GM12874 (cell line): ENCODE measurements at regions not wholly inside any gene's neighbourhood (a gene's known extent, or its start where the extent isn't known, plus 50 kb on each side); places are given as distances from the start of the nearest gene placed in this dataset.

Source experiments
- CTCF ChIP-seq: IDR thresholded peaks from 2 replicates; pipeline ENCODE4 v1.5.1; 2011; ENCODE audit warnings: low read depth, mild to moderate bottlenecking, control low read depth, low read length, moderate library complexity; ENCODE audit not compliant: insufficient read depth

GRCh38 chr20:63099456-63100173 is 92.9 kb upstream of the BHLHE23 start:
- TF ChIP-seq CTCF: no peak

DNA sequence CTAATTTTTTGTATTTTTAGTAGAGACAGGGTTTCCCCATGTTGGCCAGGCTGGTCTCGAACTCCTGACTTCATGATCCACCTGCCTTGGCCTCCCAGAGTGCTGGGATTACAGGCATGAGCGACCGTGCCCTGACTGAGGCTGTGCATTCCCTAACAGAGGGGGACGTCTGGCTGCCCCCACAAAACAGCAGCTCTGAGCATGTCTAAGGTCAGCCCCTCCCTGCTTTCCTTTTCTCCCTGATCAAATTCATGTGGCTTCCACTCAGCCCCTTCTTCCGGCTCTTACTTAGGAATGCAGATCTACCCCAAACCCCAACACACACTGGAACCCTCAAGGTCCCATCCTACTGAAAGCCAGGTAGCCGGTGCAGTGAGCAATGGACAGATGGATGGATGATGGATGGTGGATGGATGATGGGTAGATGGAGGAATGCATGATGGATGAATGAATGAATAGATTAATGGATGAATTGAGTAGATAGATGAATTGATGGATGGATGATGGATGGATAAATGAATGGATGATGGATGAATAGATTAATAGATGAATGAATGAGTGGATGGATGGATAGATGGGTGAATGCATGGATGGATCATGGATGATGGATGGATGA is 91.5 kb upstream of the BHLHE23 start:
- no peak for TF ChIP-seq CTCF

GRCh38 chr20:63097336-63097831 is 90.6 kb upstream of the BHLHE23 start:
- no peak for TF ChIP-seq CTCF

DNA sequence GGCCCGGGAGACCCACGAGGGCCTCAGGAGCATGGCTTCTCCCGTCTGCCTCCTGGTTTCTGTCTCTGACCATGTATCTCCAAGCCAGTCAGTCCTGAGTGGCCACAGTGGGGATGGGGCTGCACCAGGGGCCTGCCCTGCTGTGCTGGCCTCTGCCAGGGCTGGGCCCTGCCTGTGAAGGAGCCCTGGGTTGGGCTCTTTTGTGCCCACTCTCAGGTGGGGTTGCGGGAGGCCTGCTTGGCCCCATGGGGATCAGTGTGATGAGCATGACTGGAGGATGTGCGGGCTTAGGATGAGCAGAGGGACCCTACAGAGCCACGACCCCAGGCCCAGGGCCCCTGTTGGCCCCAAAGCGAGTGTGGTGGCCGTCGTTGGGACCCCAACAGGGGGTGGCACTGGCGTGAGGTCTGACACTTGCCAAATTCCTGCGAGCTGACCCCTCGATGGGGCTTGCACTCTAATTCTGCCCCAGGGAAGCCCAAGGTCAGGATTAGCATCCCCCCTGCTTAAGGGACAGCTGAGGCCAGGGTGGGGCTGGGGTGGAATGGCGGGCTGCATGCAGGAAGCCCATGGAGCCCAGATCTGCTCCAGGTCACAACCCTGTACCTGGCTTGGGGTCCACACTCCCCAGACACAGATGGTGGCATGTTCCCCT is 90.0 kb upstream of the BHLHE23 start:
- TF ChIP-seq CTCF: no peak

- TF ChIP-seq CTCF: no peak
These were observed 89.2 kb upstream of the BHLHE23 start for GRCh38 chr20:63095718-63096654.

DNA sequence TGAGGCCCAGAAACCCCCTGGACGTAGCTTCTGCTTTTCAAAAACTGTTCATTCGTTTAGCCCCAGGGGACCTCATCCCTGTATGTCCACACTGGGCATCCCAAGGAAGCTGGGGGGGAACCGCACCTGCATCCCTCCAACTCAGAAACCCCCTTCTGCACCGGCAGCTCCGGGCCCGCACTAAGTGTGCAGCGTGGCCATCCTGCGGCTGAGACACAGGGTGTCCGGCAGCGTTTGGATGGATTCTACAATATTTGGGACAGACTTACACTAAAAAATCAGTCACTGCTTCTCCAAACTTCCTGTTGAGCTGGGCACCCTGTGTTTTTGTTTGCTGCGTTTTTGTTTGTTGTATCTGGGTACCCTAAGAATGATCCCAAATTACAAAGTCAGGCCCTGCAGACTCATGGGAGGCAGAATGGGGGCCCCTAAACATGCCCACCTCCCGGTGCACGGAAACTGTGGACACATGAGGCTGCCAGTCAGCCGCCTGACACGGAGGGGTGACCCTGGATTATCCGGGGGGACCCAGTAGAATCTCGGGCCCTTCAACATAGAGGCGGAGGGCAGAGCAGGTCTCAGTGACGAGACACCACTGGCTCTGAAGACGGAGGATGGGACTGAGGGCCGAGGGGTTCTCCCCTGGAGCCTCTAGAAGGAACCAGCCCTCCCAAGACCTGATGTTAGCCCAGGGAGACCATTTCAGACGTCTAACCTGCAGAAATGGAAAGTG is 88.2 kb upstream of the BHLHE23 start:
- TF ChIP-seq CTCF: no peak
